HG03378 (cell line): ENCODE measurements at regions not wholly inside any gene's neighbourhood (a gene's known extent, or its start where the extent isn't known, plus 50 kb on each side); places are given as distances from the start of the nearest gene placed in this dataset.
"Not testable (repeated sequence)": the region's sequence is repeated elsewhere in the genome, so short reads cannot be mapped to it uniquely, and the experiment has no call there.

Experiments
- ATAC-seq: cut with Tn5 transposase; IDR thresholded peaks from one replicate; pipeline ENCODE4 v1.9.1; 2021; ENCODE audit warnings: mild to moderate bottlenecking, moderate library complexity; ENCODE audit not compliant: unreplicated experiment

DNA sequence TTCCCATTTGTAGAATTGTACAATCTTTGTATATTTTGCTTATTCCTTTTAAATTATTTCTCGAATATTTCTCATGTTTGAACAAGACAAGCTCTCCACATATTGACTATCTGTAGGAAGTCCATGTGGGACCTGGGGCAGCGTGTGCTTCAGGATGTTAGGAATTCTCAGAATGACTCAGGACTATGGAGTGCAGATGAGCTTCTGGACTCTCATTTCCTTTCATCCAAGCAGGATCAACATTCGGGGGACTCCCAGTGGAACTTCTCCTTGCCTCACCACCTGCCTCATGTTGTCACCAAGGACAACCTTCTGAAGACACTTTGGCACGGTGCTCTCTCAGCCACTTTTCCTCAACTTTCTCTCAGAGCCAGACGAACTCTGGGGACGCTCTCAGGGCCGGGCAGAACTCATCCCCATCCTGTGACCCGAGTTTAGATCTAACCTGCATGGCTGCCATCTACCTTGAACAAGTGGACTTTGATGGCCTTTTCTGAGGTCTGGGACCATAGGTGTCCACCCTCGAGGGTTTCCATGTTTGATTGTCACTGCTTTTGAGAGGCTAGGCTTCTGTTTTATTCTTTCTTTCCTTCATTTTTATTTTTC, 441.7 kb downstream of the IRS2 start:
- no peak for ATAC-seq

DNA sequence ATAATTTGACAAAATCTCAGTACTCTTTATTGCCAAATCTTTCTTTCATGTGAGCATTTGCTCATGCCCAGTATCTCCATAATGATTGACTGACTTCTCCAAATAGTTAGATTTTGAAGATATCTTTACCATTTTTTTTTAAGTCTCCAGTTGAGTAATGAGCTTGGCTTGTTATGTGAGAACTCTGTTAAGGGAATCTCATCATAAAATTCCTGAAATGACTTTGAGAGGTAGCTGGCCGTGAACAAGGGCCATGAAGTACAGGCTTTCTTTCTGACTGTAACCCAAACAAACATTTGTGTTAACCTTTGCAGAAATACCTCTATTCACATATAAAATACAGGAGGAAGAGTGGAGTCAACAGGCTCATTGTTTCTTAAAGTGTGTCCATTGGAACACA, 449.7 kb downstream of the IRS2 start:
- no peak for ATAC-seq

DNA sequence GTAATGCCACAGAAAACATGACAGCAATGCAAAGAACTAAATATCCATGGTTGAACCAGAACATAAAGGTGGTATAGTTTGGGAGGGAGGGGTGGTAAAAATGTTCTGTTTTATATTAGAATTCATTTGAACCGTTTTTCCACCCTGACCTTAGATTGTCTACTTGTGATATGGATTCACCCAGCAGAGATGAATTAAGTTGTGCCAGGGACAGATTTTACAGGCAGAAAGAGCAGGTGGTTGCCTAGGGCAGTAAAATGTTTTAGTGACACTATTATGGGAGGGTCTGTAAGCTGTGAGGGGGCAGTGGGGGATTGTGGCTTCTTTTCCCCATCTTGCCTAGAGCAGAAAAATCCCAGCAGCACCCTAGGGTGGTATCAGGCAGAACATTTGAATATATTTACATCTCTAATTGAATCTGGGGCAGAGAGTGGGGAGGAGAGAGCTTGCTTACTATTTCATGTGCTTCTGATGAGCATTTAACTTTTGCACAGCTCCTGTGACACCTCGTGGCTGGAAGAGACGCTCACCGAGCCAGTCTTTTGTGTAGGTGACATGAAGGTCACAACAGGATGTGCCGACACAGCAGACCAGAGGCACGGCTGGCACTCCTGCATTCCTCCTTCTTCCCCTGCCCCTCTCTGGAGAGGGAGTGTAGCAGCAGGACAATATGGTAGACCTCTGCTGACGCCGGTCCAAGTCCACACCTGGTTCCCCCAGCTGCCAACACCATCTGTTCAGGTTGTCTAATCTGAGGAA, 452.3 kb downstream of the IRS2 start:
- ATAC-seq = no peak

DNA sequence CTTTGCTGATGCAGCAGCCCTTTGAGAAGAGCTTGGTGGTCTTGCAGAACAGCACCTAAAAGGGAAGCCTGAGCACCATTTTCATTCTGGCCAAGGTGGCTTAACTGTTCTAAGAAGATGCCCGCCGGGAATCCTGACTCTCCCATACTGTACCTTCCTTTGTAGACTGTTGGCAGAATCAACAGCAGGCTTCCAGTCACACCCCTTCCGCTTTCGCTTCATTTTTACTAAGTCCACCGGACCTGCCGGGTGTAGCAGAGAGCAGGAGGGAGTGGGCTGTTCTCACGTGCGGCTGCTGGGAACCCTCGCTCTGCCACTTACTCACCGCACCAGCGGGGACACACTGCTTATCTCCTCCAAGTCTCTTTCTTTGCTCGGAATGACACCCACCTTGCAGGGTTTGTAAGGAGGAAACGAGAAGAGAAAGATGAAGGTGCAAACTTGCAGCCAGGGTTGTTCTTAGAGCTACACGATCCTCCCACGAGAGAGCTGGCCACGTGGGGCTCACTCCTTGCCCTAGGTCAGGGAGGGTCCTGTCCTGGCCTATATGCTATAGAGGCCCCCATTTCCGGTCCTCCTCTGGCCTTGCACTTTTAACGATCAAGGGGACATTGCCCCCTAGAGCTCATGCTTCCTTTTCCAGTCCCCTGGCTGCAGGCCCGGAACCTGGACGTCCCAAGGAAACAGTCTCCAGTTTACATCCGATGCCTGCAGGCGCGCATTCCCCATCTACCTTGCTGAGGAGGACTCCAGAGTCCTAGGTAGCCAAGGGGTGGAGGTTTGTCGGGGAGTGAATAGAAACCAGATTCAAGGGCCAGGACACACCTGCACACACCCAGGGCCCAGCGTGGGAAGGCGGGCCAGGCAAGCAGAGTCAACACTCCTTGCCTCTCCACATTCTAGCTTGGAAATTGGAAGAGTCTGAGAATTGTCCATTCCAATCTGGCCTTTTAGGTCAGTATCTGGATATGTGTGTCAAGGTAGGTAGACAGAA, 453.6 kb downstream of the IRS2 start:
- no peak for ATAC-seq

DNA sequence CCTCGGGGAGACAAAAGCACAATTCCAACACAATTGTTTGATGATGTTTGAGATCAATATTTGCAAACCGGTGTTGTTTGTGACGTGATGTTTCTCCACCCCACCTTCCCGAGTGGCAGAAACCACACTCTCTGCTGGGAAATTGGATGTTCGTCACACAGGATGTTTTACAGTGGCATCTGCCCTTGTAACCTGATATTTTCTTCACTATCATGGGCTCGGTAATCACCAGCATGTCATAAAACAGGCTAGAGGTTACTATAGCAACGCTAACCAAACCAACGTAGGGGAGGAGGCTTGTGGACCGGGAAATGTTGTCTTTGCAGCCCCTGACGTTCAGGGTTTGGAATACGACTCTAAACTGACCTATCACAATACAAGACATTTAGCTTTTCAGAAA, 454.5 kb downstream of the IRS2 start:
- no peak for ATAC-seq

DNA sequence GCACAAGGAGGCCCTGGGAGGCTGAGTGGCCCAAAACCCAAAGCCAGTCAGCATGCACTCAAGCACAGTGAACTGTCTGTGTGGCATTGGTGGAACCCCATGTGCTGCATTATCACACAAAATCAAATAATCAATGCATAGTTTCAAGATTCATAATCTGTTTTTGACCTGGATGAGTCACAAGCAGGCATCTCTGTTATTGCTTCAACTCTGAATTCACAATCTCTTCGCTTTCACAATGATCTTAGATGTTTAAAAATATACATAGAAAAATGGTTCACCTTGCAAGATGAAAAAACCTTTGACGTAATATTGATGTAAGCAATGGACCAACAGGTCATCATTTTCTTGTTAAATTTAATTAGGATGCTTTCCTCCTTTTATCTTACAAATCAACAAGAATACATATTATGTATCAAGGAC, 455.4 kb downstream of the IRS2 start:
- ATAC-seq = no peak

DNA sequence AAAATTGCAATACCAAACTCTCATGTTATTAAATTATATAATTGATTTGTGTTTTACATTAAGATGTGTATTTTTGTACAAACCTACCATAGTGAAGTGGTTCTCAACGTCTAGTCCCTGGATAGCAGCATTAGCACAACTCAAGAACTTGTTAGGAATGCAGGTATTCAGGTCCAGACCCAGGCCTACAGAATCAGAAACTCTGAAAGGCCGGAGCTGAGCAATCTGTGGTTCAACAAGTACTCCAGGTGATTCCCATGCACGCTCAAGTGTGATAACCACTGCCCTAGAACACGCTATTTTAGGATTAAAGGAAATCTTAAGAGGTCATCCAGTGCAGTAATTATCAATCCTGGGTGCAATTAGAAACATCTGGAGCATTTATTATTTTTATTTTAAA, 456.3 kb downstream of the IRS2 start:
- no peak for ATAC-seq

DNA sequence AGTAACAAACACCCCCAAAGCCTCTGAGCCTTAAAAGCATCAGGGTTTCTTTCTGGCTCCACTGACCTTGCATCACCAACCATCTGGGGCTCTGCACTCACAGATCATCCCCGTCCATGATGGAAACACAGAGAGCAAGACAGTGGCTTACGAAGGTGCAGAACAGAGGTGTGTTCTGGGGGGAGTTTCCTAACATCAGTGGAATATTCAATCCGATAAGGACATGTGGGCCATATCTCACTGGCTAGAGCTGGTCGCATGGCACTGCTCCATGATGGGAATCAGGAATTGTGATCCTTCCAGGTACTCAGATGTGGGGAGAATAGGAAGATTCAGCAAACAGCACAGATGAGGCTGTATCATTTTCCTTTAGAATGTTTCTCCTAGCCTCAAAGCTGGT, 457.2 kb downstream of the IRS2 start:
- ATAC-seq = no peak

DNA sequence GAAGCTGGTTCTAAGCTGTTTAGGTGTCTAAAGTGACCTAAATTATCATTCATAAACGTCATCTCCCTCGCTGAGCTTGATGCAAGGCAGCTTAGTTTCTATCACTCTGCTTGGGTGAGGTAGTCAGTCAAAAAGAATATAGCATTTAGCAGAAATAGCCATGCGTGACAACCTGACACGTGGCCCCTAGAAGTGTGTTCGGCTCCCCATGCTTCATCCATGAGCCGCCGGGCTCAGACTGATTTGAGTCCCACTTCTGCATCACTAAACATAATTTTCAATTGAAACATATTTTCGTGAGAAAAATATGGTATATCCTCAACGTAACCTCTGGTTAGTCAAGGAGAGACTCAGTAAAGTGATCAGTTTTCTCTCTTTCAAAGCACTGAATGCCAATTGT, 459.8 kb downstream of the IRS2 start:
- no peak for ATAC-seq

DNA sequence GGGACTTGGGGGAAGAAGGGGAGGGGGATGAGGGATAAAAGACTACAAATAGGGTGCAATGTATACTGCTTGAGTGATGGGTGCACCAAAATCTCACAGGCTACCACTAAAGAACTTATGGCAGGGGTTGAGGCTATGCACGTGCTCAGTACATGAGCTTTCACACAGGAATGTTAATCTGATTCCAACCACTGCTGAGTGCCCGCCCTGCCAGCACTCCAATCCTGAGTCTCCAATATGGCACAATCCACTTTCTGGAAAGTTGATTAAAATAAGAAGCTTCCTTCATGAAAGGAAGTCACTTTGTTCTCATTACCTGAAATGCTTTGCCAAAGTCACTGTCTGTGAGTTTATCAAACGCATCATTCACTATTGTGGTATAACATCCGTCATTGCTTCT, 463.0 kb downstream of the IRS2 start:
- no peak for ATAC-seq

DNA sequence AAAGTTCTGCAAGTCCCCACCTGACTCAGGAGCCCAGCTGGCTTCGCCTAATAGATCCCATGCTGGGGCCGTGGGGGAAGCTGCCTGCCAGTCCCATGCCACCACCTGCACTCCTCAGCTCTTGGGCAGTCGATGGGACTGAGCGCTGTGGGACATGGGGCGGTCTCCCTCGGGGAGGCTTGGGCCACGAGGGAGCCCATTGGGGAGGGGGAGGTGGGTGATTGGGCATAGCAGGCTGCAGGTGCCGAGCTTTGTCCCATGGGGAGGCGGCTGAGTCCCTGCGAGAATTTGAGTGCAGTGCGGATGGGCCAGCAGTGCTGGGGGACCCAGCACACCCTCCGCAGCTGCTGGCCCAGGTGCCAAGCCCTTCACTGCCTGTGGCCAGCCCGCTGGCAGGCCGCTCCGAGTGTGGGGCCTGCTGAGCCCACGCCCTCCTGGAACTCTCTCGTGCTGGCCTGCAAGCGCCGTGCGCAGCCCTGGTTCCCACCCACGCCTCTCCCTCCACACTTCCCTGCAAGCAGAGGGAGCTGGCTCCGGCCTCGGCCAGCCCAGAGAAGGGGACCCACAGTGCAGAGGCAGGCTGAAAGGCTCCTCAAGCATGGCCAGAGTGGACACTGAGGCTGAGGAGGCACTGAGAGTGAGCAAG, 467.3 kb downstream of the IRS2 start:
- no peak for ATAC-seq

DNA sequence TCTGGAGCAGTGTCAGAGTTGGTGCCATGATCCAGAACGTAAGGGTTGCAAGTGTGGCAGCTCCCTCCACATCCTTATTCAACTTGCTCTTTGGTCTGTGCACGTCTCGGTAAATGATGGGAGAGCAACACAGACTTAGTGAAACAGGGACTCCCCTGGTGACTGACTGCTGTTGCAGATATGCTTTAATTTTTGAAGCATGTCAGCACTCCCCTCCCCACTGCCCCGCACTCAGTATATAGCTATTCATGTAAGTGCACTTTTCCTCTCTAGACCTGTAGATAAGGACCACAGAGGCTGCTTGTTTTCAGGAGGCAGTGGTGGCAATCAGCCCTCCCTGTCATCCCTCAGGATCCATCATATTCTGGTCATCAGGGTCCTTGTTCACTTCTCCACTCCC, 470.9 kb downstream of the IRS2 start:
- no peak for ATAC-seq

DNA sequence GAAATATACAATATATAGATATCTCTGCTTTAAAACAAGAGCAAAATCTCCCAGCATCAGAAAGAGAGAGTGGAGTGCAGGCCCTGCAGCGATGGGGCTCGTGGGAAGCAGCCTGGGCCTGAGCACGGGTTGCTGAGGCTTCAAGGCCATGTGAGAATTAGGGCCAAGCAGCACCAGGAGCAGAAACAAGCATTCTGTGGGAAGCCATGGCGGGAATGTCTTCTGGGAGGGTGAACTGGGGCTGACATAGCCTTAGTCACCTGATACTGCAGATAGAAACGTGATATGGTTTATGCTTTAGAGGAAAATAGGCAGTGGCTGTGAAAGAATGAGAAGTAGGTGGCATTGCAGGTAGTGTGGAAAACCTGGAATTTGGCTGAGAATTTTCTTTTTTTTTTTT, 472.3 kb downstream of the IRS2 start:
- no peak for ATAC-seq

DNA sequence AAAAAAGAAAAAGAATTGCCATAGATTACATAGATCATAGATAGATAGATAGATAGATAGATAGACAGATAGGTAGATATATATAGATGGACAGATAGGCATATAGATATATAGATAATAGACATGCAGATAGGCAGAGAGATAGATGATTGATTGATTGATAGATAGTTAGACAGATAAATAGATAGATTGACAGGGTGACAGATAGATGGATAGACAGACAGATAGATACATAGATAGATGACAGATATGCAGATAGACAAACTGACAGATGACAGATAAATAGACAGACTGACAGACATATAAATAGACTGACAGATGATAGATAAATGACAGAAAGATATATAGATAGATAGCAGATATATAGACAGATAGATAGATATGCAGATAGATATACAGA, 474.0 kb downstream of the IRS2 start:
- no peak for ATAC-seq

DNA sequence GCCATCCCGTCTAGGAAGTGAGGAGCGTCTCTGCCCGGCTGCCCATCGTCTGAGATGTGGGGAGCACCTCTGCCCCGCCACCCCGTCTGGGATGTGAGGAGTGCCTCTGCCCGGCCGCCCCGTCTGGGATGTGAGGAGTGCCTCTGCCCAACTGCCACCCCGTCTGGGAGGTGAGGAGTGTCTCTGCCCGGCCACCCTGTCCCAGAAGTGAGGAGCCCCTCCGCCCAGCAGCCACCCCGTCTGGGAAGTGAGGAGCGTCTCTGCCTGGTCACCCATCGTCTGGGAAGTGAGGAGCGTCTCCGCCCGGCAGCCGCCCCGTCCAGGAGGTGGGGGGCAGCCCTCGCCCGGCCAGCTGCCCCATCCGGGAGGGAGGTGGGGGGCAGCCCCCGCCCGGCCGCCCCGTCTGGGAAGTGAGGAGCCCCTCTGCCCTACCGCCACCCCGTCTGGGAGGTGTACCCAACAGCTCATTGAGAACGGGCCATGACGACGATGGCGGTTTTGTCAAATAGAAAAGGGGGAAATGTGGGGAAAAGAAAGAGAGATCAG, 474.9 kb downstream of the IRS2 start:
- not testable (repeated sequence) for ATAC-seq

DNA sequence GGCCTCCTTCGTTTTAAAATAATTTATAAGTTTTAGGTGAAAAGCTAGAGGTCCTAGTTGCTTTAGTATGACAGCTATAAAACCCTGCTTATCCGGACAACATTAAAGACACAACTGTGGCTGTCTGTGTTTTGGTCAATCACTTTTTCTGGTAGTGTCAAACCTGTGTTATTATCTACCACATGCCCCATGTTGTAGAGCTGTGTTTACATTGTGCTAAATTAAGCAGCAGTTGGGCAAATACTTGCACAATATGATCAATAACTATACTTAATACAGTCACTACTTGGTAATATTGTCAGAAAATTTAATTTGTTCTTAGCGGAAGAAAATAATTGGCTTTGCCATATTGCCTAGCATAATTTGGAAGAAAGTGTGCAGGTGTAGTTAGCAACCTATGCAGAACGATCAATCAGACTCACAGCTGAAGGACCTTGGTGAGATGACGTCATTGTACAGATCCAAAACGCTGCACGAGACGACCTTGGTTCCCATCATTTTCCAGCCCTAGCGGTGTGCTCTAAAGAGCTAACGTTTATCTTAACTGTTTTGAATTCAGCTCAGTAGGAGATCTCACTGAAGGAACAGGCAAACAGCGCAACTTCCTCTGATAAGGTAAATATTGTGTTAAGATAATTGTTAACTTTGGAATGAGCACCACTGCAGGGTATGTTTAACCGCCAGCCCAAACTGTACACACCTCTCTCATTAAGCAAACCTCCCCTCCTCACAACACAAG, 476.6 kb downstream of the IRS2 start:
- no peak for ATAC-seq

DNA sequence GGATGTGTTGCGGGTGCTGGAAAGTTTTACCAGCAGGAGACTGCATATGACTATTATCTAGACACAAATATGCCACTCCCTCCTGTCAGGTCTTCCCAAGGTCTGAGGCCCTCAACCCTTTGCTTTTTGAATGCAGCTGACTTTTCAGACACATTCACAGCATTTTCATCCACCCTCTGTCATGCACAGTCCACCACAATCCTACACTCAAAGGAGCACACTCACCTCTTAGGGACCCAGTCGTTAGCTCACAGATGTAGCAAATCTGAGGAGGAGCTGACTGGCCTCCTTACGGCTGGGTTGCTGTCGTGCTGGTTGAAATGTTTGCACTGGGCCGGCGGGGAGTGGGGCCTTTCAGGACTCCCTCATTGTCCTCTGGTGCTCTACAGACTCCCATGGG, 479.4 kb downstream of the IRS2 start:
- ATAC-seq = no peak

DNA sequence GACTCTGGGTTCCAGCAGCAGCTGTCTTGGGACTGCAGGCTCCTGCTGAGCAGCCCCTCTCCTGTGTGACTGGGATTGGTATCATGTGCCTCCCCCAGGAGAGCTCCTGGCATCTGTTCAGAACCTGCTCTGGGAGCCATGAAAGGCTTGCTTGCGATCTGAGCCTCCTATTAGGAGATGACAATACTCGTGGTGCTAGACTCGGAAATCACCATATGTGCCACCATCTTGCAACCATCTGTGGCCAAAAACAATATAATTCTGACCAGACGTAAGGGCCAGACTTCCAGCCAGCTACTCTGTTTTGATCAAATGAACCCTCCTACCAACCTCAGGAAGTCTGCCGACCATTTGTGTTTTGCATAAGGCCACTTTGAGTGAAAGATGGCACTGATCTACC, 484.7 kb downstream of the IRS2 start:
- no peak for ATAC-seq

DNA sequence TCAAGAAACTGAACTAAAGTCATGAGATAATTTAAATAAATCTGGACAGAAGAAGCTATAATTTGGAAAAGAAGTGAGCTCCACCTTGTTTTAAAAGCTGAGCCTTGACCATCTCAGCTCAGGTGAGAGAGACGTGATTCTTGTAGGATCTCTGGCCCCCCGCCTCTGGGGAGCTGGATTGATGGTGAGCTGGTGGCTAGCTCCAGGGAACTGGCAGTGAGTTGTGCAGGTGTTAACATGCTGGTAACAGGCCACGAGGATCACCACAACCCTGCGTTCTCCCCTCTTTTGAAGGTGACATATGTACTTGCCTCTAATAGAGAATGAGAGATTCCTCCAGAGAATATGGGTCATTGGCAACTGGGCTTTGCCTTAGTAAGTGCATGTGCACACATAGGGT, 485.1 kb downstream of the IRS2 start:
- ATAC-seq = no peak

DNA sequence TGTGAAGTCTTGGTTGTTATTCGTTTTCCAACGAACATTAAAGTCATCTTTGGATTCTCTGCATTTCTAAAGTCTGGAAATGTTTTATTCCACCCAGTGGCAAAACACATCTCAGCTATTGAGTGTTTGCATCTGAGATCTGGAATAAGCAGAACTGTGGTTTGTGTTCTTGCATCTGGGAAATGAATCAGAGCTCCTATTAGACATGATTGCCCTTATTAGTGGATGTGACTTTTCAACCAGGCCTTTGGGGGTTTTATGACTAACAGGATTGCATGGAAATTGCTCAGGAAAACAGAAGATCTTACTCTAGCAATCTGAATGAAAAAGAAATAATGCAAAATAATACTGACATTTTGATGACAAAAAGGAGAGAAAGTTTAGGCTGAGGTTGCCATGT, 488.8 kb downstream of the IRS2 start:
- ATAC-seq = no peak
